ENCODE measurements at regions not wholly inside any gene's neighbourhood (a gene's known extent, or its start where the extent isn't known, plus 50 kb on each side); places are given as distances from the start of the nearest gene placed in this dataset.

DNA sequence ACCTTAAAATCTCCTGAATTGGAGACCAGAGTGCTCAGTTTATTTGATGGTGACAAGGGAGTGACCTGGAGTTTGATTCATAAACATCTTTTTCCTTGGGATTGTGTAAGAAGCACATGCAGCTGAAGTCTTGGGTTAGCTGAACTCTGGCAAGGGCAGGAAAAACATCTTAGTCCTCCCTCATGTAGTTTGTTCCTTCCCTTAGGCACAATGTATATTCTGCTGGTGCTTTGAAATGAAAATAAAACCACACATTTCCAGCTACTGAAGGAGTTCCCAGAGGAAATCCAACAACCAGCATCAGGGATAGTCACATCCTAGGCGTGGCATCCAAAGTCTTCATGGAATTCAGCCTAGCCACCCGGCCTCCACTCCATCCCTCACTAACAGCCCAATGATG, 95.2 kb upstream of the PAPPA start:
- Mint-ChIP-seq H3K36me3 (ENCODE audit: unreplicated experiment) (no peaks in the 10 kb centered on the region), H3K9me3 (ENCODE audit: unreplicated experiment) (no peaks in the 10 kb centered on the region), H3K4me3 (ENCODE audit: unreplicated experiment) (no peak overlapping the region), H3K27ac (ENCODE audit: unreplicated experiment) (no peak overlapping the region), H3K27me3 (ENCODE audit: unreplicated experiment) (no peaks in the 10 kb centered on the region), H3K4me1 (ENCODE audit: low read depth, unreplicated experiment) (no peaks in the 10 kb centered on the region)
- TF ChIP-seq, protein P1, sequence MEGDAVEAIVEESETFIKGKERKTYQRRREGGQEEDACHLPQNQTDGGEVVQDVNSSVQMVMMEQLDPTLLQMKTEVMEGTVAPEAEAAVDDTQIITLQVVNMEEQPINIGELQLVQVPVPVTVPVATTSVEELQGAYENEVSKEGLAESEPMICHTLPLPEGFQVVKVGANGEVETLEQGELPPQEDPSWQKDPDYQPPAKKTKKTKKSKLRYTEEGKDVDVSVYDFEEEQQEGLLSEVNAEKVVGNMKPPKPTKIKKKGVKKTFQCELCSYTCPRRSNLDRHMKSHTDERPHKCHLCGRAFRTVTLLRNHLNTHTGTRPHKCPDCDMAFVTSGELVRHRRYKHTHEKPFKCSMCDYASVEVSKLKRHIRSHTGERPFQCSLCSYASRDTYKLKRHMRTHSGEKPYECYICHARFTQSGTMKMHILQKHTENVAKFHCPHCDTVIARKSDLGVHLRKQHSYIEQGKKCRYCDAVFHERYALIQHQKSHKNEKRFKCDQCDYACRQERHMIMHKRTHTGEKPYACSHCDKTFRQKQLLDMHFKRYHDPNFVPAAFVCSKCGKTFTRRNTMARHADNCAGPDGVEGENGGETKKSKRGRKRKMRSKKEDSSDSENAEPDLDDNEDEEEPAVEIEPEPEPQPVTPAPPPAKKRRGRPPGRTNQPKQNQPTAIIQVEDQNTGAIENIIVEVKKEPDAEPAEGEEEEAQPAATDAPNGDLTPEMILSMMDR (IDR thresholded peaks at IDR 0.05; ENCODE audit: partially characterized antibody, unreplicated experiment) = no peak
- DNase-seq = no peak

- TF ChIP-seq, protein P1 (IDR thresholded peaks at IDR 0.05; ENCODE audit: partially characterized antibody, unreplicated experiment) = no peak
- no peak overlapping the region for H3K4me3 Mint-ChIP-seq (ENCODE audit: unreplicated experiment)
- H3K9me3 Mint-ChIP-seq (ENCODE audit: unreplicated experiment) = no peaks in the 10 kb centered on the region
- H3K27me3 Mint-ChIP-seq (ENCODE audit: unreplicated experiment) = no peaks in the 10 kb centered on the region
- DNase-seq = no peak
- no peak overlapping the region for H3K27ac Mint-ChIP-seq (ENCODE audit: unreplicated experiment)
- H3K4me1 Mint-ChIP-seq (ENCODE audit: low read depth, unreplicated experiment) = no peaks in the 10 kb centered on the region
- H3K36me3 Mint-ChIP-seq (ENCODE audit: unreplicated experiment) = no peaks in the 10 kb centered on the region
Measured at GRCh38 chr9:116059466-116059865, 94.1 kb upstream of the PAPPA start.

GRCh38 chr9:116060631-116061030, 93.0 kb upstream of the PAPPA start:
- no peaks in the 10 kb centered on the region for H3K9me3 Mint-ChIP-seq (ENCODE audit: unreplicated experiment)
- H3K27ac Mint-ChIP-seq (ENCODE audit: unreplicated experiment) = no peak overlapping the region
- H3K36me3 Mint-ChIP-seq (ENCODE audit: unreplicated experiment) = no peaks in the 10 kb centered on the region
- H3K27me3 Mint-ChIP-seq (ENCODE audit: unreplicated experiment) = no peaks in the 10 kb centered on the region
- H3K4me3 Mint-ChIP-seq (ENCODE audit: unreplicated experiment) = no peak overlapping the region
- H3K4me1 Mint-ChIP-seq (ENCODE audit: low read depth, unreplicated experiment) = no peaks in the 10 kb centered on the region
- TF ChIP-seq, protein P1 (IDR thresholded peaks at IDR 0.05; ENCODE audit: partially characterized antibody, unreplicated experiment) = no peak
- no peak for DNase-seq

DNA sequence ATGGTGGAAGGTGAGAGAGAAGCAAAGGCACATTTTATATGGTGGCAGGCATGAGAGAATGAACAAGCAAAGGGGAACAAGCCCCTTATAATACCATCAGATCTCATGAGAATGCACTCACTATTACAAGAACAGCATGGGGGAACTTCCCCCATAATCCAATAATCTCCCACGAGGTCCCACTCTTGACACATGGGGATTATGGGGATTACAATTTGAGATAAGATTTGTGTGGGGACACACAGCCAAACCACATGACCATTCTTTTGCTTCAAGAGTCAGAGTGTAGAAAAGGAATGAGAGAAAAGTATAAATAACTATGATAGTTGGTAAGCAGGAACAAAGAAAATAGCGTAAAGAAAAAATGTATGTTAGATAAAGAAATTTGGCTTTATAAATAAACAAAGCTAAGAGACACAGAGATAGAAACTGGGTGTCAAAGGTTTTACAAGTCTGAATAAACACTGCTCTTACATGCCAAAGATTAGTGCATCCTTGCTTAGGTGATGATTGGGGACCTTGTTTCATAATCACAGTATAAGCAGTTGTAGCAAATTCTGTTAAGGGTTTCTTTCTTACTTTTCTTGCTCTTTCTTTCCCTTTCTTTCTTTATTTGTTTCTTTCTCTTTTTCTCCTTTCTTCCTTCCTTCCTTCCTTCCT, 91.9 kb upstream of the PAPPA start:
- Mint-ChIP-seq H3K9me3 (ENCODE audit: unreplicated experiment) (no peaks in the 10 kb centered on the region), H3K27me3 (ENCODE audit: unreplicated experiment) (no peaks in the 10 kb centered on the region), H3K4me3 (ENCODE audit: unreplicated experiment) (no peak overlapping the region), H3K27ac (ENCODE audit: unreplicated experiment) (no peak overlapping the region), H3K4me1 (ENCODE audit: low read depth, unreplicated experiment) (no peaks in the 10 kb centered on the region), H3K36me3 (ENCODE audit: unreplicated experiment) (no peaks in the 10 kb centered on the region)
- TF ChIP-seq, protein P1 (IDR thresholded peaks at IDR 0.05; ENCODE audit: partially characterized antibody, unreplicated experiment) = no peak
- no peak for DNase-seq

GRCh38 chr9:116062206-116062550, 91.4 kb upstream of the PAPPA start:
- Mint-ChIP-seq H3K9me3 (ENCODE audit: unreplicated experiment) (no peaks in the 10 kb centered on the region), H3K36me3 (ENCODE audit: unreplicated experiment) (no peaks in the 10 kb centered on the region), H3K27ac (ENCODE audit: unreplicated experiment) (no peak overlapping the region), H3K4me3 (ENCODE audit: unreplicated experiment) (no peak overlapping the region), H3K4me1 (ENCODE audit: low read depth, unreplicated experiment) (no peaks in the 10 kb centered on the region), H3K27me3 (ENCODE audit: unreplicated experiment) (no peaks in the 10 kb centered on the region)
- TF ChIP-seq, protein P1 (IDR thresholded peaks at IDR 0.05; ENCODE audit: partially characterized antibody, unreplicated experiment) = no peak
- DNase-seq = no peak

Data from glutamatergic neuron (in vitro differentiated cells).